GM23338 (cell line): ENCODE measurements at regions not wholly inside any gene's neighbourhood (a gene's known extent, or its start where the extent isn't known, plus 50 kb on each side); places are given as distances from the start of the nearest gene placed in this dataset.

Experiments used
- CREB1 ChIP-seq: fragments of 250-450 bp; sonication (Bioruptor Pico); IDR thresholded peaks from 2 replicates; pipeline ENCODE4 v1.5.0; 2020; ENCODE audit warnings: low read depth, mild to moderate bottlenecking, moderate library complexity
- ETS1 ChIP-seq: IDR thresholded peaks from 2 replicates; pipeline ENCODE4 v1.6.1; 2016; ENCODE audit warnings: antibody characterized with exemption
- EZH2 ChIP-seq: fragments of 200-600 bp; sonication (generic); IDR thresholded peaks from one replicate; pipeline ENCODE4 v1.8.0; 2017; ENCODE audit warnings: antibody characterized with exemption, mild to moderate bottlenecking, low read depth; ENCODE audit not compliant: unreplicated experiment
- EZH2phosphoT487 ChIP-seq: fragments of 200-600 bp; sonication (generic); IDR thresholded peaks from one replicate; pipeline ENCODE4 v1.8.1; 2018; ENCODE audit warnings: antibody characterized with exemption; ENCODE audit not compliant: unreplicated experiment
- JUNB ChIP-seq: IDR thresholded peaks from one replicate; pipeline ENCODE4 v1.6.1; 2016; ENCODE audit warnings: antibody characterized with exemption; ENCODE audit not compliant: unreplicated experiment
- NANOG ChIP-seq: IDR thresholded peaks from 2 replicates; pipeline ENCODE4 v1.6.1; 2016; ENCODE audit warnings: antibody characterized with exemption, borderline replicate concordance
- POLR2AphosphoS5 ChIP-seq: IDR thresholded peaks from 2 replicates; pipeline ENCODE4 v1.6.1; 2016; ENCODE audit warnings: antibody characterized with exemption, low read depth
- REST ChIP-seq: IDR thresholded peaks from one replicate; pipeline ENCODE4 v1.6.1; 2018; ENCODE audit warnings: antibody characterized with exemption; ENCODE audit not compliant: unreplicated experiment
- ZNF114 ChIP-seq: fragments of 250-450 bp; sonication (Bioruptor Pico); IDR thresholded peaks from 2 replicates; pipeline ENCODE4 v1.5.0; 2020; ENCODE audit warnings: mild to moderate bottlenecking, moderate library complexity
- TF ChIP-seq, protein P1 (sequence below), 2 experiments: fragments of 200-600 bp in 1 of 2; sonication (generic) in 1 of 2; conservative IDR thresholded peaks; 2 replicates each; pipeline versions ENCODE4 v1.5.1 to v1.6.1; 2016 to 2017; ENCODE audit warnings: antibody characterized with exemption in 2 of 2, low read depth in 2 of 2, mild to moderate bottlenecking in 2 of 2, moderate library complexity in 1 of 2

DNA sequence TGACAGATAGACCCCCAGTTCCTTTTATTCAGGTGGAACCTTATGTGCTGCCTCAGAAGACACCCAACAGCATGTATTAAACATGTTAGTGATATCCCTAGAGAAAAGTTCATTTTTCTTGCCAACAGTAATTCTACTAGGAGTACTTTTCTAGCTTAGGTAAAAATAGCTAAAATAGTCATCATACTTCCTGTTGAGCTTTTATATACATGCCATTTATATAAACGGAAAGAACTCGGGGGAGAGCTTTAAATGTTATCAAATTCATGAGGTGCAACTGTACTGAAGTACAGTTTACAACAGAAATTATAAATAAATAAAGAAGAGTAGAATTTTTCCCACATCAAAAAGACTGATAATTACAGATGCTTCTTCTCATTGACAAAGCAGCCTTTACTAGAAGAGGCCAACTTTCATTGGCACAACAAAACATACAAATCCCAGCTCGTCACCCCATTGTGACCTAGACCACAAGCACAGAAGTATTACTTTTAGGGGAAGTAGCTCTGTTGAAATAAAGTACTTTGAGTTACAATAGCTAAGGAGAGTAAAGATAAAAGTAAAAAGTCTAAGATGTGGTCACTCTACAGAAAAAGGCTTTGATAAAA lies 59.1 kb upstream of the POU2AF2 start:
- TF ChIP-seq, protein P1, sequence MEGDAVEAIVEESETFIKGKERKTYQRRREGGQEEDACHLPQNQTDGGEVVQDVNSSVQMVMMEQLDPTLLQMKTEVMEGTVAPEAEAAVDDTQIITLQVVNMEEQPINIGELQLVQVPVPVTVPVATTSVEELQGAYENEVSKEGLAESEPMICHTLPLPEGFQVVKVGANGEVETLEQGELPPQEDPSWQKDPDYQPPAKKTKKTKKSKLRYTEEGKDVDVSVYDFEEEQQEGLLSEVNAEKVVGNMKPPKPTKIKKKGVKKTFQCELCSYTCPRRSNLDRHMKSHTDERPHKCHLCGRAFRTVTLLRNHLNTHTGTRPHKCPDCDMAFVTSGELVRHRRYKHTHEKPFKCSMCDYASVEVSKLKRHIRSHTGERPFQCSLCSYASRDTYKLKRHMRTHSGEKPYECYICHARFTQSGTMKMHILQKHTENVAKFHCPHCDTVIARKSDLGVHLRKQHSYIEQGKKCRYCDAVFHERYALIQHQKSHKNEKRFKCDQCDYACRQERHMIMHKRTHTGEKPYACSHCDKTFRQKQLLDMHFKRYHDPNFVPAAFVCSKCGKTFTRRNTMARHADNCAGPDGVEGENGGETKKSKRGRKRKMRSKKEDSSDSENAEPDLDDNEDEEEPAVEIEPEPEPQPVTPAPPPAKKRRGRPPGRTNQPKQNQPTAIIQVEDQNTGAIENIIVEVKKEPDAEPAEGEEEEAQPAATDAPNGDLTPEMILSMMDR (conservative IDR thresholded peaks at IDR 0.05; ENCODE audit: low read depth in 2 of 2): no peak
- TF ChIP-seq POLR2AphosphoS5 (no peak), CREB1 (CRISPR knock-in tag) (no peak), EZH2 (no peak), EZH2phosphoT487 (no peak), JUNB (no peak), REST (no peak), ZNF114 (CRISPR knock-in tag) (no peak), ETS1 (no peak), NANOG (no peak)
